ENCODE measurements at regions not wholly inside any gene's neighbourhood (a gene's known extent, or its start where the extent isn't known, plus 50 kb on each side); places are given as distances from the start of the nearest gene placed in this dataset.

DNA sequence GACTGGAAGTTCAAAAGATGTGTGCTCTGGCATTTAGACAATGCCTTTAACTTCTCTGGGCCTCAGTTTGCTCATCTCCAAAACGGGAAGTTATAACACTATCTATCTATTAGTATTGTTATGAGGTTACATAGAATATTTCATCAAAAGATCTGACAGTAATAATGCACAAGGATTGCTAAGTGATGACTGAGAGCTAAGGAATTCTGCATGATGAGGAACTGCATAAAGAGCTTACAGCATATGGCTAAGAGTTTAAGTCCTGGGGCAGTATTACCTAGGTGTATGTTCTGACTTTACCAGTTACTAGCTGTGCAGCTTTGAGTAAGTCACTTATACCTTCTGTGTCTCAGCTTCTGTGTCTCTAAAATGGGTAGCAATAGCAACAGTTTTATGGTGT lies 160.1 kb upstream of the TMPO start:
- TF ChIP-seq POLR2A (IDR thresholded peaks at IDR 0.05): no peak
- TF ChIP-seq, protein P1, sequence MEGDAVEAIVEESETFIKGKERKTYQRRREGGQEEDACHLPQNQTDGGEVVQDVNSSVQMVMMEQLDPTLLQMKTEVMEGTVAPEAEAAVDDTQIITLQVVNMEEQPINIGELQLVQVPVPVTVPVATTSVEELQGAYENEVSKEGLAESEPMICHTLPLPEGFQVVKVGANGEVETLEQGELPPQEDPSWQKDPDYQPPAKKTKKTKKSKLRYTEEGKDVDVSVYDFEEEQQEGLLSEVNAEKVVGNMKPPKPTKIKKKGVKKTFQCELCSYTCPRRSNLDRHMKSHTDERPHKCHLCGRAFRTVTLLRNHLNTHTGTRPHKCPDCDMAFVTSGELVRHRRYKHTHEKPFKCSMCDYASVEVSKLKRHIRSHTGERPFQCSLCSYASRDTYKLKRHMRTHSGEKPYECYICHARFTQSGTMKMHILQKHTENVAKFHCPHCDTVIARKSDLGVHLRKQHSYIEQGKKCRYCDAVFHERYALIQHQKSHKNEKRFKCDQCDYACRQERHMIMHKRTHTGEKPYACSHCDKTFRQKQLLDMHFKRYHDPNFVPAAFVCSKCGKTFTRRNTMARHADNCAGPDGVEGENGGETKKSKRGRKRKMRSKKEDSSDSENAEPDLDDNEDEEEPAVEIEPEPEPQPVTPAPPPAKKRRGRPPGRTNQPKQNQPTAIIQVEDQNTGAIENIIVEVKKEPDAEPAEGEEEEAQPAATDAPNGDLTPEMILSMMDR (IDR thresholded peaks at IDR 0.05): no peak

All from thyroid gland (tissue), 4 donors.